KBM-7 (cell line): ENCODE measurements at regions not wholly inside any gene's neighbourhood (a gene's known extent, or its start where the extent isn't known, plus 50 kb on each side); places are given as distances from the start of the nearest gene placed in this dataset.

ENCODE experiments used
- DNase-seq: peaks from one replicate; pipeline ENCODE4 v3.0.0-alpha.2; 2015
- in situ Hi-C: fragments of 300-500 bp; cut with MboI; formaldehyde crosslinking; loops from 2 replicates; pipeline ENCODE4 v1.14.3; 2020; ENCODE audit warnings: low sequenced_read_pairs, low pct_unique_long_range_greater_than_20kb, mixed read lengths

DNA sequence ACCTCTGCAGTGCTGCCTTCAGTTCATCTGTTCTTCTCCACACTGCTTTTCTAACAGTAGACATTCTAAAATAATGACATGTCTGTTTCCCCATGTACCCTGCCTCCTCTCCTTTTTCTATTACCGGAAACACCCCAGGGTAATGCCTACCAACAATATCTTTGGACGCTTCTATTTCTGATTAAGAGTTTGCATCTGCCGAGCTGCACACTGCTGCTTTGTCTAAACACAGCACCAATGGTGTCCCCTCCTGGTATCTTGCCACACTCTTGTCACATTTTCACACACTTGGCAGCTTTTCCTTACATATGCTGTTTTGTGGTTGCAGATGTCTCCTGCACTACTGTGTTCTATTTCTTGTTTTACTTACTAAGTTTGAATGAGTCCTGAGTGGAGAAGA, 288.8 kb downstream of the GRIA2 start:
- in situ Hi-C loops, result no loop called here
- no peak for DNase-seq

DNA sequence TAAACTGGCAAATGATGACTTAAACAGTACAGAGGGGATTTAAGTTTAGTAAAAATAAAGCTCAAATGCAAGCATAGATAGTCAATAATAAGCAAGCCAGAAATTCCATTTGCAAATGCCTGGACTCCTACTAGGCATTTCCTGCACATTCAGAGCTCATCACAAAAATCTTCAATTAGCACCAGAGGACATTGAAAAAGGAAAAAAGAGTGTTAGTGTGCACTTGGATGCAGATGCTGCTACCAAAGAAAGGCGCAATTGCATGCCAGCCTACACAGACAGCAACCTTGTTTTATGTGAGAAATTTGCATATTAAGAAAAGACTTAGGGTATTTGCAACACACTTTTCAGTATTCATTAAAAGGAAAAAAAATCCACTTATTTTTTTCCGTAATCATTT, 282.1 kb downstream of the GRIA2 start:
- DNase-seq, result no peak
- in situ Hi-C loops, result no loop called here

DNA sequence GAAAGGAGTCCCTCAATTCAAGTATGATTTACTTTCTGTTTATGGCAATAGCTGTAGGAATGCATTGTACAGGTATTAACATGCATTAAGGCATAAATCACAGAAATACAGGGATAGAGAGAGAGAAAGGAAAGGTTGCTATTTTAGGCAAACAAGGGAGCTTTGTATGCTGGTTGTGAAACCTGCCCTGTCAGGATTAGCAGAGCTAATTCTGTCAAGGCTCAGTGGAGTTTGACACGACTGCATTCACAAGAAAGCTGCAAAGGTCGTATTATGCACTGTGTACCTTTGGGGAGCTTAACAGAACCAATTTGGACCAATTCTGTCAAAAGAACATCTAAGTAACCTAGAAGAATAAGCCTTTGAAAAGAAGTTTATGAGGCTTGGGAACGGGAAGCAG, 239.3 kb downstream of the GRIA2 start:
- in situ Hi-C loops, result no loop called here
- no peak for DNase-seq

DNA sequence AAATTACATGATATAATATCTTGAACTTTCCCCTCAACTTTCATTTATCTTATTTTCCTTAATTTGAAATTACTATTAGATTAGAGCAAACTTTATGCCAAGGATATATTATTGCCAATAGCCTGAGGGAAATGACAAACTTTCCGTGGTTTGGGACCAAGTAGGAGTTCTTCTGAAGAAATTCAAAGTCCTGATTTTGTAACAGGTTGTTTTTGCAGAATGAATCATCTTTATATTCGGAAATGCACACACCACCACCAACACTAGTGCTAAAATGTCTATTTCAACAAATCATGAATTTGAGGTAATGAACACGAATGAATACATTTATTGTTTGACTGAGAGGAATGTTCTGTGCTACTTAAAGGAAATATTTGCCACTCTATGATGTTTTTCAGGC, 226.7 kb downstream of the GRIA2 start:
- in situ Hi-C loops, result no loop called here
- no peak for DNase-seq

DNA sequence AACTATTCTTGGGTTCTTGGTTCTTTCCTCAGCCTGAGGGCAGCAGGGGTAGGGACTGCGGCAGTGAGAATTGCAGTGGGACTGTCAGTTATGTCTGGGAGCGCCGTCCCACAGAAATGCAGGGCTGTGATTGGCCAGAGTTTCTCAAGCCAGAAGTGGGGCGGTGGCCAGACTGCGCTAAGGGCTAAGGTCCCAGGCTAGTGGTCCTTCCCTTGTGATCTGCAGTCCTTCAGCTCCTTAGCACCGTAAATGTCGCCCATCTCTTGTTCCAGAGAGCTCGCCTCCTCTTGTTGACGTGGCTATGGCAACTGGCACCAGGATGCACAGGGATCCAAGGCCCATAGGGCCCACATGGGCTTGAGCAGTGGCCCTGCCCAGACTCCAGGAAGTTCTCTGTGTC, 223.5 kb downstream of the GRIA2 start:
- in situ Hi-C loops, result no loop called here
- DNase-seq, result no peak

DNA sequence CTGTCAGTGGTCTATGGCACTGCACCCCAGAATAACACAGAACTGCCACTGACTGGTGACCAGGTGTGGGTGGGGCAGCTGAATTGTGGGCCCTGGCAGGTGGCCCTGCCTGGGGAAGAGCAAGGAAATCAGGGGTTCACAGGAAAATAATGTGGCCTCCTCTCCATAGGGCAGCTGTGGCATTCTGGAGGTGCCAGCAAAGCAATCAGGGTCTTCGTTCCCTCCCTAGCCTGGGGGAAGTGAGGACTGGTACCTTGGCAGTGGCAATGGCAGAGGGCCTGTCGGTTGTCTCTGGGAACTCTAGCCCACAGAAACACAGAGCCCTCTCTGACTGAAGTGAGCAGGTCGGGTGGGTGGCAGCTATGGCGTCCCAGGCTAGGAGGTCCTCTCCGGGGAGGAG, 223.0 kb downstream of the GRIA2 start:
- no peak for DNase-seq
- in situ Hi-C loops, result no loop called here

DNA sequence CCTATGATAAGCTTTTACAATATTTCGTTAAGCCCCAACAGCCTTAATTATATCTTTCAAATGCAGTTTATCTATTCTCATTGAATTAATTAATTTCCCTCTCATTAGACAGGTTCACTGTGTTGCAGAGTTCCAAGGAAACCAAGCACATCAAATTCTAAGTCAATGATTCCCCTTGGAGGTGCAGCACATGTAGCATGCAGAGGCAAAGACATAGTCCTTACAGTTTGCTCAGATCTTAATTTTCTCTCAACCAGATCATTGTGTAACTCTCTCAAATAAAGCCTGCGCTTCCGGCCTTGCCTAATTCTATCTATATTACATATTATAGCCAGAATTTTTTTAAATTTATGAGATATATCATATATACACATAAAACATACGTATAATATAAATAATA, 205.4 kb downstream of the GRIA2 start:
- no peak for DNase-seq
- in situ Hi-C loops, result no loop called here

DNA sequence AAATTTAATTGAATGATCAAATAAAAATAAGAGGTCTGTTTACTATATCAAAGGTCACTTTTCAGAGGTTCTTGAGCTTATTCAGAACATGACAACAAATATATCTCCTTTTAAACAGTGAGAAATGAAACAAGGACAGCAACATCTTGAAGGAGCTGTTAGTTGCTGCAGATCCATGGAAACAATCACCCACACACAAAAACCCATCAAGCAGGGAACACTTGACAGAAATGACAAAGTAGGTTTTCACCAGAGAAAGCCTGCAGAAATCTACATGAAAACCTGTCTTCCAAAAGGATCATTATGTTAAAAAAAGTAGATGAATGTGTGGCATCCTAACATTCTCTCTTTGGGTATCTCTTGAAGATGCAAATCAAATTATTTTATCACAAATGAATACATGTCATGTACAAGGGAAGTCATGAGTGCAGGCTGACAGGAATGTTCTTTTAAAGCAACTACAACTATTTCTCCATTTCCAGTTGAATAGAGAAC, 203.0 kb downstream of the GRIA2 start:
- in situ Hi-C loops, result no loop called here
- no peak for DNase-seq

DNA sequence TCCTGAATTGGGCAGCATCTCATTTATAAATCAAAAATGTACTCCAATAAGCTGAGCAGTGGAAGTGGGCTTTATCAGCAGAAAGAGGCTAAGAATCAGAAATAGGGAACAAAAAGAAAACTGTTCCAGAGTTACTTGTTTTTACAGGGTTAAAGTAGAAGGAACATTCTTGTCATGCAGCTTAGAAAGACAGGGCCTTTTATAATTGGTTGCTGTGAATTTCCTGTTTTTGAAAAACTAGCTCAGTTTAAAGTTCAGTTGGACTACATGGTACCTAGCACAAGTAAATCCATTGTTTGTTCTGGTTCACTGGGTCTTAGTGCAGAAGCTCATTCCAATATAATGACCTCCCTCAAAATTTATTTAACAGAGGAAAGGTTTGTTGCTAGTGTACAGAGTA, 200.8 kb downstream of the GRIA2 start:
- no peak for DNase-seq
- in situ Hi-C loops, result no loop called here
